NB4 (cell line): ENCODE measurements at regions not wholly inside any gene's neighbourhood (a gene's known extent, or its start where the extent isn't known, plus 50 kb on each side); places are given as distances from the start of the nearest gene placed in this dataset.

ENCODE experiments used
- DNase-seq: peaks from one replicate; pipeline ENCODE4 v3.0.0; 2010; ENCODE audit warnings: low read depth
- H3K4me3 ChIP-seq: one replicate; pipeline ENCODE4 v1.5.1; 2011; ENCODE audit warnings: mild to moderate bottlenecking, low read depth, low read length, moderate library complexity
- CTCF ChIP-seq: IDR thresholded peaks from one replicate; pipeline ENCODE4 v1.5.1; 2012; ENCODE audit warnings: low read depth, low read length
- MAX ChIP-seq: IDR thresholded peaks from 2 replicates; pipeline ENCODE4 v1.6.1; 2011; ENCODE audit warnings: low read depth, low read length
- MYC ChIP-seq: IDR thresholded peaks from 2 replicates; pipeline ENCODE4 v1.6.1; 2011; ENCODE audit warnings: low read depth, low read length
- POLR2A ChIP-seq: IDR thresholded peaks from 2 replicates; pipeline ENCODE4 v1.6.1; 2011; ENCODE audit warnings: mild to moderate bottlenecking; ENCODE audit not compliant: insufficient read length; ENCODE audit errors: extremely low read depth

- TF ChIP-seq POLR2A, result no peak
- TF ChIP-seq CTCF, result no peak
- no peak for TF ChIP-seq MAX
- TF ChIP-seq MYC, result no peak
- H3K4me3 ChIP-seq, result no peak overlapping the region
- DNase-seq, result no peak
Measured at GRCh38 chr3:187522890-187523289, 147.3 kb downstream of the SST start.

- TF ChIP-seq MAX (no peak), MYC (no peak), POLR2A (no peak), CTCF (no peak)
- no peak for DNase-seq
- H3K4me3 ChIP-seq, result no peak overlapping the region
Measured at GRCh38 chr3:187522293-187522692, 147.9 kb downstream of the SST start.

- no peak overlapping the region for H3K4me3 ChIP-seq
- peak; percentile 2 for DNase-seq
- TF ChIP-seq POLR2A, result no peak
- no peak for TF ChIP-seq CTCF
- TF ChIP-seq MAX, result no peak
Measured at GRCh38 chr3:187521546-187521945, 148.6 kb downstream of the SST start.

GRCh38 chr3:187520027-187520945 is 149.9 kb downstream of the SST start:
- no peak for DNase-seq
- H3K4me3 ChIP-seq, result no peak overlapping the region
- TF ChIP-seq MAX, result no peak
- TF ChIP-seq POLR2A, result no peak

- no peak overlapping the region for H3K4me3 ChIP-seq
- no peak for DNase-seq
- TF ChIP-seq CTCF (no peak), POLR2A (no peak), MYC (no peak), MAX (no peak)
Measured at GRCh38 chr3:187519428-187519890, 150.7 kb downstream of the SST start.

- DNase-seq, result no peak
- H3K4me3 ChIP-seq, result no peak overlapping the region
- no peak for TF ChIP-seq CTCF
- no peak for TF ChIP-seq MAX
- no peak for TF ChIP-seq POLR2A
- no peak for TF ChIP-seq MYC
Measured at GRCh38 chr3:187518616-187519015, 150.4 kb downstream of the RTP4 start.
